ENCODE measurements at regions not wholly inside any gene's neighbourhood (a gene's known extent, or its start where the extent isn't known, plus 50 kb on each side); places are given as distances from the start of the nearest gene placed in this dataset.

DNA sequence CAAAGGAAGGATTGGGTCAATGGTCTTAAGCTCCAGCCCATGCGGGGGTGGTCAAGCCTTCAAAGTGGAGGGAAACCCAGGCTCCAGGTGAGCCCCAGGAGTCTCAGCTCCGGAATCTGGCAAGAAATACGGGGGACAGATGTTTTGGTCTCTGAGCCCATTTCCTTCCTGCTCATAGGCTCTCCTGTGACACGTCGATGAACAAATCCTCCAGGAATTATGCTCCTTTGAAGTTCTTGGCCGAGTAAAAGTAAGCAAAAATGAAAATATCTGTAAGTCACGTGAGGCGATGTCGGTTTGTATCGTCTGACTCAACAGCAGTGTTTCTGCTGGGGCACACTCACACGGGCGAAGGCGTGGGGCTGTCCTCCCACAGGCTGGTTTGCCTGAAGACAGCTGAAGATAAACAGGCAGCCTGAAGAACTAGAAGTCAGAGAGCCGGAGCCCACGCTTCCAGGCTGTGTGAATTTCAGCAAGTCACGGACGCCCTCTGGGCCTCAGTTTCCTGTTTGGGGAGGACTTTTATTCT lies 52.6 kb upstream of the SMNDC1 start:
- TF ChIP-seq, protein P1, sequence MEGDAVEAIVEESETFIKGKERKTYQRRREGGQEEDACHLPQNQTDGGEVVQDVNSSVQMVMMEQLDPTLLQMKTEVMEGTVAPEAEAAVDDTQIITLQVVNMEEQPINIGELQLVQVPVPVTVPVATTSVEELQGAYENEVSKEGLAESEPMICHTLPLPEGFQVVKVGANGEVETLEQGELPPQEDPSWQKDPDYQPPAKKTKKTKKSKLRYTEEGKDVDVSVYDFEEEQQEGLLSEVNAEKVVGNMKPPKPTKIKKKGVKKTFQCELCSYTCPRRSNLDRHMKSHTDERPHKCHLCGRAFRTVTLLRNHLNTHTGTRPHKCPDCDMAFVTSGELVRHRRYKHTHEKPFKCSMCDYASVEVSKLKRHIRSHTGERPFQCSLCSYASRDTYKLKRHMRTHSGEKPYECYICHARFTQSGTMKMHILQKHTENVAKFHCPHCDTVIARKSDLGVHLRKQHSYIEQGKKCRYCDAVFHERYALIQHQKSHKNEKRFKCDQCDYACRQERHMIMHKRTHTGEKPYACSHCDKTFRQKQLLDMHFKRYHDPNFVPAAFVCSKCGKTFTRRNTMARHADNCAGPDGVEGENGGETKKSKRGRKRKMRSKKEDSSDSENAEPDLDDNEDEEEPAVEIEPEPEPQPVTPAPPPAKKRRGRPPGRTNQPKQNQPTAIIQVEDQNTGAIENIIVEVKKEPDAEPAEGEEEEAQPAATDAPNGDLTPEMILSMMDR (IDR thresholded peaks at IDR 0.05; ENCODE audit: low read length) = no peak
- no peak for TF ChIP-seq EZH2 (IDR thresholded peaks at IDR 0.05; ENCODE audit: borderline replicate concordance, low read length)

All from OCI-LY1 (cell line).